Body of pancreas (tissue), 4 donors: ENCODE measurements at regions not wholly inside any gene's neighbourhood (a gene's known extent, or its start where the extent isn't known, plus 50 kb on each side); places are given as distances from the start of the nearest gene placed in this dataset.

Experiments used
- ATAC-seq: fragments of 150-250 bp; one replicate; pipeline ENCODE4 v1.9.1; 2016
- DNase-seq, 4 donors: peaks; one replicate each; pipeline ENCODE4 v3.0.0-alpha.2; 2019
- H3K27ac ChIP-seq, 4 donors: fragments of 200-600 bp; sonication (generic); 1 replicate in 3 of 4; 2 replicates in 1 of 4; pipeline versions ENCODE4 v1.5.1 to v1.6.1; 2016 to 2019; ENCODE audit warnings: mild to moderate bottlenecking in 1 of 4, mixed read lengths in 1 of 4, moderate library complexity in 1 of 4
- H3K27me3 ChIP-seq, 2 donors: fragments of 200-600 bp; sonication (generic); one replicate each; pipeline ENCODE4 v1.6.0; 2016; ENCODE audit warnings: mild to moderate bottlenecking in 1 of 2
- H3K36me3 ChIP-seq, 2 donors: fragments of 200-600 bp; sonication (generic); replicated peaks in 1 of 2; 2 replicates each; pipeline ENCODE4 v1.5.1; 2016; ENCODE audit warnings: low read depth in 2 of 2; ENCODE audit not compliant: insufficient read depth in 1 of 2
- H3K4me1 ChIP-seq: fragments of 200-600 bp; sonication (generic); one replicate; pipeline ENCODE4 v1.6.0; 2016
- H3K4me3 ChIP-seq, 2 donors: fragments of 200-600 bp; sonication (generic); 1 replicate in 1 of 2; 2 replicates in 1 of 2; pipeline ENCODE4 v1.5.1; 2016 to 2019
- H3K9me3 ChIP-seq, 3 donors: fragments of 200-600 bp; sonication (generic); 1 replicate in 2 of 3; 2 replicates in 1 of 3; pipeline ENCODE4 v1.5.1; 2016
- CTCF ChIP-seq, 7 experiments: fragments of 450-650 bp in 4 of 7; fragments of 200-600 bp in 3 of 7; sonication (generic) in 3 of 7; IDR thresholded peaks; one replicate each; pipeline ENCODE4 v1.5.1; 2016 to 2019; ENCODE audit warnings: antibody characterized with exemption in 7 of 7
- POLR2A ChIP-seq, 3 donors: fragments of 450-650 bp; IDR thresholded peaks; one replicate each; pipeline ENCODE4 v1.6.1; 2016; ENCODE audit warnings: antibody characterized with exemption in 3 of 3, mild to moderate bottlenecking in 2 of 3
- WGBS, 2 donors: methylation state at CpG; one replicate each; pipeline ENCODE4 v1.1.5; 2017; 5-methylcytosine and 5-hydroxymethylcytosine counted together
- intact Hi-C: fragments of 100-400 bp; cut with DNase I; formaldehyde crosslinking; loops from one replicate; pipeline ENCODE4 v1.15.1; 2023

- no peak overlapping the region for H3K27ac ChIP-seq
- no peaks in the 10 kb centered on the region for H3K36me3 ChIP-seq
- TF ChIP-seq POLR2A (IDR thresholded peaks at IDR 0.05) (no peak), CTCF (IDR thresholded peaks at IDR 0.05) (no peak)
- DNase-seq (no peak), ATAC-seq (no peak)
- no peak overlapping the region for H3K4me3 ChIP-seq
- WGBS, 2 donors: 61 to 63% methylated on average over 2 of the region's 2 CpGs
- no peaks in the 10 kb centered on the region for H3K4me1 ChIP-seq
- no peaks in the 10 kb centered on the region for H3K9me3 ChIP-seq
- no peaks in the 10 kb centered on the region for H3K27me3 ChIP-seq
- intact Hi-C loops: no loop called here
Observed at GRCh38 chr4:81667539-81667938, 195.8 kb upstream of the RASGEF1B start.

GRCh38 chr4:81666491-81666890 lies 194.8 kb upstream of the RASGEF1B start:
- TF ChIP-seq POLR2A (IDR thresholded peaks at IDR 0.05): no peak
- TF ChIP-seq CTCF (IDR thresholded peaks at IDR 0.05): no peak
- H3K27me3 ChIP-seq: no peaks in the 10 kb centered on the region
- intact Hi-C loops: no loop called here
- ATAC-seq (no peak), DNase-seq (no peak)
- H3K27ac ChIP-seq: no peak overlapping the region
- H3K36me3 ChIP-seq: no peaks in the 10 kb centered on the region
- H3K4me1 ChIP-seq: no peaks in the 10 kb centered on the region
- no peaks in the 10 kb centered on the region for H3K9me3 ChIP-seq
- H3K4me3 ChIP-seq: no peak overlapping the region

- intact Hi-C loops: no loop called here
- Histone ChIP-seq H3K4me3 (no peak overlapping the region), H3K36me3 (no peaks in the 10 kb centered on the region), H3K9me3 (no peaks in the 10 kb centered on the region), H3K4me1 (no peaks in the 10 kb centered on the region), H3K27ac (no peak overlapping the region), H3K27me3 (no peaks in the 10 kb centered on the region)
- no peak for DNase-seq
- no peak for ATAC-seq
- no peak for TF ChIP-seq POLR2A (IDR thresholded peaks at IDR 0.05)
- TF ChIP-seq CTCF (IDR thresholded peaks at IDR 0.05): no peak
- WGBS, 2 donors: 86% methylated on average over 1 of the region's 1 CpG
Observed at GRCh38 chr4:81665649-81666048, 193.9 kb upstream of the RASGEF1B start.

GRCh38 chr4:81665045-81665444 lies 193.3 kb upstream of the RASGEF1B start:
- ATAC-seq (no peak), DNase-seq (no peak)
- Histone ChIP-seq H3K36me3 (no peaks in the 10 kb centered on the region), H3K27me3 (no peaks in the 10 kb centered on the region), H3K4me1 (no peaks in the 10 kb centered on the region), H3K4me3 (no peak overlapping the region), H3K9me3 (no peaks in the 10 kb centered on the region), H3K27ac (no peak overlapping the region)
- TF ChIP-seq CTCF (IDR thresholded peaks at IDR 0.05): no peak
- no peak for TF ChIP-seq POLR2A (IDR thresholded peaks at IDR 0.05)
- intact Hi-C loops: no loop called here

- WGBS, 2 donors: 60 to 62% methylated on average over 4 of the region's 4 CpGs
- H3K9me3 ChIP-seq: no peaks in the 10 kb centered on the region
- no peak overlapping the region for H3K4me3 ChIP-seq
- intact Hi-C loops: no loop called here
- ATAC-seq: no peak
- TF ChIP-seq POLR2A (IDR thresholded peaks at IDR 0.05) (no peak), CTCF (IDR thresholded peaks at IDR 0.05) (no peak)
- no peaks in the 10 kb centered on the region for H3K4me1 ChIP-seq
- H3K36me3 ChIP-seq: no peaks in the 10 kb centered on the region
- no peak overlapping the region for H3K27ac ChIP-seq
- DNase-seq: no peak
- H3K27me3 ChIP-seq: no peaks in the 10 kb centered on the region
Observed at GRCh38 chr4:81664079-81664478, 192.4 kb upstream of the RASGEF1B start.
